ENCODE measurements at regions not wholly inside any gene's neighbourhood (a gene's known extent, or its start where the extent isn't known, plus 50 kb on each side); places are given as distances from the start of the nearest gene placed in this dataset.
"Not testable (repeated sequence)": the region's sequence is repeated elsewhere in the genome, so short reads cannot be mapped to it uniquely, and the experiment has no call there.

DNA sequence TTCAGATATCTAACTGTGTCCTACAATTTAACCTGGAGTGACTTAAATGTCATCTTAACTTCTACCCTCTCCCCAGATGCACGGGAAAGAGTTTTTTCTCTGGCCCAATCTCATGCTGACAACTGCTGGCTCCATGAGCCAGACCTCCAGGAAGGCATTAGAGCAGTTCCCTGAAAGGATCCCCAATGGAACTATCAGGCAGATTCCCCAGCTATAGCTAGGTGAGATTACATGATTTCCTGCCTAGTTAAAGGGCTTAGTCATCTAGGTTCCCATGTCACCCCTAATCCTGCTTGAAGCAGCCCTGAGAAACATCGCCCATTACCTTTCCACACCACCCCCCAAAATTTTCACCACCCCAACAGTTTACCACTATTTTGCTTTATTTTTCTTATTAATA lies 373.5 kb upstream of the TRPC7 start:
- H3K27me3 Mint-ChIP-seq, result peaks cover 5% of the 10 kb centered on the region
- ATAC-seq (ENCODE audit: low read depth in 2 of 2) (no peak), DNase-seq (no peak)
- H3K27ac Mint-ChIP-seq, result no peak overlapping the region
- no peak overlapping the region for H3K4me3 Mint-ChIP-seq
- peaks cover 0 to 12% of the 10 kb centered on the region in 2 experiments for H3K9me3 ChIP-seq (ENCODE audit: control insufficient read depth in 2 of 2, low read length in 2 of 2)
- no peaks in the 10 kb centered on the region for H3K4me1 ChIP-seq (ENCODE audit: control insufficient read depth, insufficient read depth, low read length, poor library complexity, severe bottlenecking)
- H3K36me3 Mint-ChIP-seq, result no peaks in the 10 kb centered on the region
- H3K27me3 ChIP-seq (ENCODE audit: control insufficient read depth, insufficient read depth, low read length), result no peaks in the 10 kb centered on the region
- H3K9me3 Mint-ChIP-seq, result peaks cover 0 to 22% (median 4%) of the 10 kb centered on the region in 7 donors
- H3K4me1 Mint-ChIP-seq, result no peaks in the 10 kb centered on the region
- no peak overlapping the region for H3K4me3 ChIP-seq (ENCODE audit: low read depth, low read length)
- H3K36me3 ChIP-seq (ENCODE audit: control insufficient read depth, insufficient read depth, low read length), result no peaks in the 10 kb centered on the region
- no peak overlapping the region for H3K27ac ChIP-seq (ENCODE audit: insufficient read depth, low read length, poor library complexity, severe bottlenecking)

DNA sequence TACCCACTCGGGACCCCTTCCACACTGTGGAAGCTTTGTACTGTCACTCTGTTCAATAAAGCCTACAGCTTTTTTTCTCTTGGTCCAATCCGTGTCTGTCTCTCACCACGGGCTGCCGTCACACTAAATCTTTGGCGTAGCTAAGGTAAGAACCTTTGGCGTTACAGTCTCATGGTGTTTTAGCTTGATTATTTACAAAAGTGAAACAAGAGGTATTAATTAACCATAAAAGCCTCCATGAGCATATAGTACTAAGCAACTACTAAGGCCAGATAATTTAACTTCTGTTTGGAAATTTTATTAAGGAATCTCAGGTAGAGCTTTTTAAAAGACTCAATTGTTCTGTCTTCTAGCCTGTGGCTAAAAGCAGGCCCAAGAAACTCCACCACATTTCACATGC lies 370.7 kb upstream of the TRPC7 start:
- ATAC-seq (ENCODE audit: low read depth in 2 of 2) (no peak), DNase-seq (no peak)
- no peaks in the 10 kb centered on the region for H3K4me1 ChIP-seq (ENCODE audit: control insufficient read depth, insufficient read depth, low read length, poor library complexity, severe bottlenecking)
- Mint-ChIP-seq H3K4me1 (no peaks in the 10 kb centered on the region), H3K9me3 (peaks cover 0 to 9% (median 2%) of the 10 kb centered on the region in 7 donors), H3K4me3 (no peak overlapping the region), H3K27me3 (peaks cover 5% of the 10 kb centered on the region), H3K27ac (no peak overlapping the region), H3K36me3 (no peaks in the 10 kb centered on the region)
- H3K9me3 ChIP-seq (ENCODE audit: control insufficient read depth in 2 of 2, low read length in 2 of 2), result no peaks in the 10 kb centered on the region
- H3K36me3 ChIP-seq (ENCODE audit: control insufficient read depth, insufficient read depth, low read length), result no peaks in the 10 kb centered on the region
- H3K27ac ChIP-seq (ENCODE audit: insufficient read depth, low read length, poor library complexity, severe bottlenecking), result no peak overlapping the region
- no peak overlapping the region for H3K4me3 ChIP-seq (ENCODE audit: low read depth, low read length)
- H3K27me3 ChIP-seq (ENCODE audit: control insufficient read depth, insufficient read depth, low read length), result no peaks in the 10 kb centered on the region

DNA sequence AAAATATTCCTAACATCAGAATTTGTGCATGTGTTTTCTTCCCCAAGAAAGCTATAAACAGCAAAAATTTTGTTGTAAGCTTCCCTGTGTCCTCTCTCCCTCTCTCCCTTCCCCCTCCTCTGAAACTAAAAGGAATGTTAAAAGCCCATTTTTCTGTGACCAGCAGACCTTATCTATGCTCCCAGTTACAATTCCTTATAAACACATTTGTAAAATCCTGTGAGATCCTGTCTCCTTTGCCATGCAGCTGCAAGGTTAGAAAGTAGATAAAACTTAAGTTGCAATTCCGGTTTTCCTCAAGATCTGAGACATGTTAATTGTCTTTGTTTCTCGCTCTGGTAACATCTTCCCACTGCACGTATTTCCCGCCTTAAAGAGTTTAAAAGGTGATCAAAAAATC lies 370.3 kb upstream of the TRPC7 start:
- H3K27ac Mint-ChIP-seq; H3K36me3 Mint-ChIP-seq; H3K4me3 ChIP-seq (ENCODE audit: low read depth, low read length); H3K4me1 Mint-ChIP-seq; H3K27me3 Mint-ChIP-seq; H3K4me3 Mint-ChIP-seq; ATAC-seq (ENCODE audit: low read depth in 2 of 2); H3K9me3 ChIP-seq (ENCODE audit: control insufficient read depth in 2 of 2, low read length in 2 of 2); H3K9me3 Mint-ChIP-seq; H3K27me3 ChIP-seq (ENCODE audit: control insufficient read depth, insufficient read depth, low read length); H3K36me3 ChIP-seq (ENCODE audit: control insufficient read depth, insufficient read depth, low read length); H3K27ac ChIP-seq (ENCODE audit: insufficient read depth, low read length, poor library complexity, severe bottlenecking); H3K4me1 ChIP-seq (ENCODE audit: control insufficient read depth, insufficient read depth, low read length, poor library complexity, severe bottlenecking); DNase-seq: not testable (repeated sequence)

DNA sequence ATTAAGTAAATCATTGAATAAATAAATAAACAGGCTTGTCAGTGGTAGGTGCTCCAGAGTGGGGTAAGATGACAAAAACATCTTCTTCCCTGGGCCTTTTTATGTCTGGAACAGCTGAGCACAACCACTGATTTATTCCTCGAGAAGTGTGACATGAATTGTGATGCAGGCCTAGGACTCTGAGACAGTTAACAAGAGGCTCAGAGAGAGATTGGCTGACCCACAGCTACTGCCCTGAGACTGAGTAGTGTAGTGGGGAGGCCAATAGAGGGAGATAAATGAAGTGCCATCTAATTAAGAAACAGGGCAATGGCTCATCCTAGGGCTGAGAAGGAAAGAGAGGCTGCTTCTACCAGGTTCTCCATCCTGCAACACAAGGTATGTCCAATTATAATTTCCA lies 369.3 kb upstream of the TRPC7 start:
- Mint-ChIP-seq H3K4me3 (no peak overlapping the region), H3K9me3 (peaks cover 0 to 9% (median 2%) of the 10 kb centered on the region in 7 donors), H3K27me3 (peaks cover 5% of the 10 kb centered on the region), H3K4me1 (no peaks in the 10 kb centered on the region), H3K27ac (no peak overlapping the region), H3K36me3 (no peaks in the 10 kb centered on the region)
- Histone ChIP-seq H3K9me3 (ENCODE audit: control insufficient read depth in 2 of 2, low read length in 2 of 2) (no peaks in the 10 kb centered on the region), H3K36me3 (ENCODE audit: control insufficient read depth, insufficient read depth, low read length) (no peaks in the 10 kb centered on the region), H3K27ac (ENCODE audit: insufficient read depth, low read length, poor library complexity, severe bottlenecking) (no peak overlapping the region), H3K27me3 (ENCODE audit: control insufficient read depth, insufficient read depth, low read length) (no peaks in the 10 kb centered on the region), H3K4me1 (ENCODE audit: control insufficient read depth, insufficient read depth, low read length, poor library complexity, severe bottlenecking) (no peaks in the 10 kb centered on the region), H3K4me3 (ENCODE audit: low read depth, low read length) (no peak overlapping the region)
- no peak for DNase-seq
- ATAC-seq (ENCODE audit: low read depth in 2 of 2), result no peak

DNA sequence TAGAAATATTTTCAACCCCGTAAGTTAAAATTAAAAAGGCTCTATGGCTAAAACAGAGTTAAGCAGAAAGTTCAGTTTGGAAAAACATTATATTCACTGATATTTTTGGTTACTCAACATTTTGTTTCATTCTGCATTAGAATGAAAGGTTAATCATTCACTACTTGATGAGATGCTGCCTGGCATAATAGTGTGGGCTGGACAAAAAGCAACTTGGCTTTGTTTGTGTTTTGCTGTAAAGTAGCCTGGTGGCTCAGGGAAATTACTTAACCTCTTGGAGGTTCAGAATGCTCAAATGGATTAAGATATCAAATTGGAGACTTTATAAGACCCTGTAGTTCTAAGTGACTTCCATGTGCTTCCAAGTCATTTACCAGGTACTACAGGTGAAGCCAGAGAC lies 367.4 kb upstream of the TRPC7 start:
- Mint-ChIP-seq H3K27ac (no peak overlapping the region), H3K9me3 (peaks cover 0 to 2% (median 0%) of the 10 kb centered on the region in 7 donors), H3K36me3 (no peaks in the 10 kb centered on the region), H3K4me1 (no peaks in the 10 kb centered on the region), H3K27me3 (peaks cover 5% of the 10 kb centered on the region), H3K4me3 (no peak overlapping the region)
- no peak for ATAC-seq (ENCODE audit: low read depth in 2 of 2)
- Histone ChIP-seq H3K9me3 (ENCODE audit: control insufficient read depth in 2 of 2, low read length in 2 of 2) (no peaks in the 10 kb centered on the region), H3K27ac (ENCODE audit: insufficient read depth, low read length, poor library complexity, severe bottlenecking) (no peak overlapping the region), H3K4me1 (ENCODE audit: control insufficient read depth, insufficient read depth, low read length, poor library complexity, severe bottlenecking) (no peaks in the 10 kb centered on the region), H3K27me3 (ENCODE audit: control insufficient read depth, insufficient read depth, low read length) (no peaks in the 10 kb centered on the region), H3K4me3 (ENCODE audit: low read depth, low read length) (no peak overlapping the region), H3K36me3 (ENCODE audit: control insufficient read depth, insufficient read depth, low read length) (no peaks in the 10 kb centered on the region)
- no peak for DNase-seq

DNA sequence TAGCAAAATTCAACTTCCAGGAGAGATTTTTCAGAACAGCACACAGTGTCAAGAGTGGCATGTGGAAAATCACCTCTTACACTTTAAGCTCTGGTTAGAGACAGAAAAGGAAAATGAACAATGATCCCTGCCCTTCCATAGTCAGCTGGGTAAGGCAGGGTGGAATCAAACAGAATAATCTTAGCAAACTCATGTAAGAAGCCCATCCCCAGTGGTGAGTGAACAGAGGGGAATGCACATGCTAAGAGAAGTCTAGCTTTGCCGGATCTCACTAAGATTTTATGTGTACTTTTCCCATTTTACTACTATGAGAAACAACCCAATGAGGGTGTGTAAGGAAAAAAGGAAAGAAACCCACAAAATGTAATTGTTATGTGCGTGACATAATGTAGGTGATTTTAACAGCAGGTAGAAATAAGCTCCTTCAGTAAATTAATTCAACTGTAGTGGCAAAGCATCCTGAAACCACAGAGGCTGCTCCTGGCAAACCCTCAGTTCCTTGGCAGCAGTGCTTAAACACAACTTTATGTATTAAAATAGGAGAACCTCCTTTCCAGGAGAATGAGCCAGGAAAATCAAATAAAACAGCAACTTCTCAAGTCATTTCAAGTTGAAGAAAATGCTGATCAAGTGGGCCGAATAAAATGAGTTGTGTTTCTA lies 366.0 kb upstream of the TRPC7 start:
- Histone ChIP-seq H3K4me1 (ENCODE audit: control insufficient read depth, insufficient read depth, low read length, poor library complexity, severe bottlenecking) (no peaks in the 10 kb centered on the region), H3K4me3 (ENCODE audit: low read depth, low read length) (no peak overlapping the region), H3K27ac (ENCODE audit: insufficient read depth, low read length, poor library complexity, severe bottlenecking) (no peak overlapping the region), H3K9me3 (ENCODE audit: control insufficient read depth in 2 of 2, low read length in 2 of 2) (no peaks in the 10 kb centered on the region), H3K36me3 (ENCODE audit: control insufficient read depth, insufficient read depth, low read length) (no peaks in the 10 kb centered on the region), H3K27me3 (ENCODE audit: control insufficient read depth, insufficient read depth, low read length) (no peaks in the 10 kb centered on the region)
- peaks cover 0 to 2% (median 0%) of the 10 kb centered on the region in 7 donors for H3K9me3 Mint-ChIP-seq
- no peaks in the 10 kb centered on the region for H3K27me3 Mint-ChIP-seq
- H3K36me3 Mint-ChIP-seq, result no peaks in the 10 kb centered on the region
- no peak overlapping the region for H3K27ac Mint-ChIP-seq
- ATAC-seq (ENCODE audit: low read depth in 2 of 2) (no peak), DNase-seq (no peak)
- no peak overlapping the region for H3K4me3 Mint-ChIP-seq
- H3K4me1 Mint-ChIP-seq, result no peaks in the 10 kb centered on the region

DNA sequence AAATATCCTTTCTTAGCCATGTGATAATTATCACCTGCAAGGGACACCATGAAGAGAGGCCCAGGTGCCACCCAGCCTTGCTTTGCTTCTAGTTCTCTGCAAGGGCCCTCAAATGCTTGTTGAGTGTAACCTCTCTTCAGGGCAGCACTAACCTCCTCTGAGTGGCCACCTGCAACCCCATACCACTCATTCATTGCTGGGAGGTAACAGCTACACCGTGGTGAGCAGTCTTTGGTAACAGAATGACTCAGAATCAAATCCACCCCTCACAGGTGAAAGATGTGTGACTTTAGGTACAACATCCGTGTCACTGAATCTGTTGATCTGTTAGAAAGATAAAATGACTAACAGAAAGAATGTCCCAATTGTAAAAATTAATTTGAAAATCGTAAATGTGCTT lies 365.1 kb upstream of the TRPC7 start:
- Mint-ChIP-seq H3K27me3 (no peaks in the 10 kb centered on the region), H3K4me1 (no peaks in the 10 kb centered on the region), H3K4me3 (no peak overlapping the region), H3K9me3 (peaks cover 0 to 2% (median 0%) of the 10 kb centered on the region in 7 donors), H3K27ac (no peak overlapping the region), H3K36me3 (no peaks in the 10 kb centered on the region)
- H3K9me3 ChIP-seq (ENCODE audit: control insufficient read depth in 2 of 2, low read length in 2 of 2), result no peaks in the 10 kb centered on the region
- no peak overlapping the region for H3K27ac ChIP-seq (ENCODE audit: insufficient read depth, low read length, poor library complexity, severe bottlenecking)
- no peaks in the 10 kb centered on the region for H3K36me3 ChIP-seq (ENCODE audit: control insufficient read depth, insufficient read depth, low read length)
- no peak overlapping the region for H3K4me3 ChIP-seq (ENCODE audit: low read depth, low read length)
- no peak for ATAC-seq (ENCODE audit: low read depth in 2 of 2)
- DNase-seq, result no peak
- no peaks in the 10 kb centered on the region for H3K27me3 ChIP-seq (ENCODE audit: control insufficient read depth, insufficient read depth, low read length)
- no peaks in the 10 kb centered on the region for H3K4me1 ChIP-seq (ENCODE audit: control insufficient read depth, insufficient read depth, low read length, poor library complexity, severe bottlenecking)

DNA sequence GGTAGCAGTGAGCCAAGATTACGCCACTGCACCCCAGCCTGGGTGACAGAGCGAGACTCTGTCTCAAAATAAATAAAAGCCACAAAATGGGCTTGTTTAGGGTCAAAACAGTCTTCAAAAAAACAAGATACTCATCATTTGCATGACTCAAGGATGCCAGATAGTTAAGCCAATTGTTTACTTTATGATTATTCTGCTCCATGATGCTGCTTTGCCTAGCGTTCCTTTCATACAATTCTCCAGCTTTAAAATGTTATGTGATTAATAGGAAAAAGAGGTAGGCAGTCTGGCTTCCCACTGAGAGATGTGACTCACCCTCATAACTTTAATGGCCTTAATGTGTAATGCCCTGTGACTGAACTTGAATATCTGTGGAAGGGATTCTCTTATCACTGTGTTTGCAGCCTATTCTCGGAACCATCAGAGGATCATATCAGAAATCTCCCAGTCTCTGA lies 364.6 kb upstream of the TRPC7 start:
- ATAC-seq (ENCODE audit: low read depth in 2 of 2) (no peak), DNase-seq (no peak)
- no peaks in the 10 kb centered on the region for H3K27me3 Mint-ChIP-seq
- no peaks in the 10 kb centered on the region for H3K36me3 Mint-ChIP-seq
- Histone ChIP-seq H3K4me1 (ENCODE audit: control insufficient read depth, insufficient read depth, low read length, poor library complexity, severe bottlenecking) (no peaks in the 10 kb centered on the region), H3K27ac (ENCODE audit: insufficient read depth, low read length, poor library complexity, severe bottlenecking) (no peak overlapping the region), H3K9me3 (ENCODE audit: control insufficient read depth in 2 of 2, low read length in 2 of 2) (no peaks in the 10 kb centered on the region), H3K4me3 (ENCODE audit: low read depth, low read length) (no peak overlapping the region), H3K27me3 (ENCODE audit: control insufficient read depth, insufficient read depth, low read length) (no peaks in the 10 kb centered on the region), H3K36me3 (ENCODE audit: control insufficient read depth, insufficient read depth, low read length) (no peaks in the 10 kb centered on the region)
- no peaks in the 10 kb centered on the region for H3K4me1 Mint-ChIP-seq
- no peak overlapping the region for H3K4me3 Mint-ChIP-seq
- peaks cover 0 to 2% (median 0%) of the 10 kb centered on the region in 7 donors for H3K9me3 Mint-ChIP-seq
- no peak overlapping the region for H3K27ac Mint-ChIP-seq
